HL-60 (cell line): ENCODE measurements at regions not wholly inside any gene's neighbourhood (a gene's known extent, or its start where the extent isn't known, plus 50 kb on each side); places are given as distances from the start of the nearest gene placed in this dataset.

Experiments
- DNase-seq, 2 experiments: peaks; one replicate each; pipeline ENCODE4 v3.0.0-alpha.2; 2010 to 2020; ENCODE audit warnings: low read depth in 1 of 2, low spot score in 1 of 2
- H3K27ac ChIP-seq: fragments of 250-450 bp; sonication (Bioruptor Pico); replicated peaks from 2 replicates; pipeline ENCODE4 v1.5.1; 2020; ENCODE audit warnings: mild to moderate bottlenecking, moderate library complexity
- H3K27me3 ChIP-seq: fragments of 250-450 bp; sonication (Bioruptor Pico); 2 replicates; pipeline ENCODE4 v1.5.1; 2021; ENCODE audit warnings: mild to moderate bottlenecking, moderate library complexity; ENCODE audit not compliant: insufficient read depth, poor library complexity, severe bottlenecking
- H3K4me3 ChIP-seq: replicated peaks from 2 replicates; pipeline ENCODE4 v1.5.1; 2011; ENCODE audit warnings: mild to moderate bottlenecking, control low read depth, low read length; ENCODE audit not compliant: insufficient read depth
- GABPA ChIP-seq: IDR thresholded peaks from 2 replicates; pipeline ENCODE4 v1.6.1; 2012; ENCODE audit warnings: low read depth
- POLR2AphosphoS5 ChIP-seq: IDR thresholded peaks from 2 replicates; pipeline ENCODE4 v1.6.1; 2012; ENCODE audit warnings: low read depth
- SPI1 ChIP-seq: IDR thresholded peaks from 2 replicates; pipeline ENCODE4 v1.6.1; 2012; ENCODE audit warnings: low read depth, mild to moderate bottlenecking, borderline replicate concordance
- TF ChIP-seq, protein P1 (sequence below): IDR thresholded peaks from one replicate; pipeline ENCODE4 v1.5.1; 2011; ENCODE audit warnings: low read length, control low read depth, inconsistent platforms; ENCODE audit not compliant: insufficient read depth
- TF ChIP-seq, protein P2 (sequence below): IDR thresholded peaks from 2 replicates; pipeline ENCODE4 v1.6.1; 2012; ENCODE audit warnings: low read depth; ENCODE audit not compliant: insufficient replicate concordance

DNA sequence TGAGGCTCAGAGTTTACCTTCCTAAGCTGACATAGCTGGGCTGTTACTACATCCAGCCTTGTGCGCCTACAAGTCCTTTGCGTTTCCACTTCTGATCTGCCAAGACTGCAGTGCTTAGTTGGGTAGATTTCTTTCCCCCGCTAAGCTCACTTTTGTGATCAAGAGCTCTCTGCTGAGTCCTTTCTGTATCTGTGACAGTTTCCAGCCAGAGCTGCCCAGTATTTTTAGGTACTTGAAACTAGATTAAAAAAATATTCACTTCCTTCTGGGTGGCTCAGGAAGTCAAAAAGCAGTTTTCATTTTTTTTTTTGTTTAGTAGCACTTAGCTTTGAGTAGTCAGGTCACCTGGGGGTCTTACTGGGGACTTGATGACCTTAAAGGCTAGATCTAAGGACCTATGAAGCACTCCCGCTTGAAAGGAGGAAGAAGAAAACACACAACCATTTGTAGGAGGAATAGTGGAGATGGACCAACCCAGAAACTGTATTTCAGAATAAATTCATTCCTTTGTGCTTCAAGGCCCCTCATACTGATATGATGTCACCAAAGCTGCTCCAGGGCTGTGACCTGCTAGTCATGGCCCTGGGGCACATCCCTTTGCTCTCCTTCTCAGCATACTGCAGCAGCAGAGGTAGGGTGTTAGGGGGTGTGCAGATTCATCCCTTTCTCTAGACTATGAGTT lies 75.6 kb upstream of the HNF1B start:
- TF ChIP-seq, protein P1, sequence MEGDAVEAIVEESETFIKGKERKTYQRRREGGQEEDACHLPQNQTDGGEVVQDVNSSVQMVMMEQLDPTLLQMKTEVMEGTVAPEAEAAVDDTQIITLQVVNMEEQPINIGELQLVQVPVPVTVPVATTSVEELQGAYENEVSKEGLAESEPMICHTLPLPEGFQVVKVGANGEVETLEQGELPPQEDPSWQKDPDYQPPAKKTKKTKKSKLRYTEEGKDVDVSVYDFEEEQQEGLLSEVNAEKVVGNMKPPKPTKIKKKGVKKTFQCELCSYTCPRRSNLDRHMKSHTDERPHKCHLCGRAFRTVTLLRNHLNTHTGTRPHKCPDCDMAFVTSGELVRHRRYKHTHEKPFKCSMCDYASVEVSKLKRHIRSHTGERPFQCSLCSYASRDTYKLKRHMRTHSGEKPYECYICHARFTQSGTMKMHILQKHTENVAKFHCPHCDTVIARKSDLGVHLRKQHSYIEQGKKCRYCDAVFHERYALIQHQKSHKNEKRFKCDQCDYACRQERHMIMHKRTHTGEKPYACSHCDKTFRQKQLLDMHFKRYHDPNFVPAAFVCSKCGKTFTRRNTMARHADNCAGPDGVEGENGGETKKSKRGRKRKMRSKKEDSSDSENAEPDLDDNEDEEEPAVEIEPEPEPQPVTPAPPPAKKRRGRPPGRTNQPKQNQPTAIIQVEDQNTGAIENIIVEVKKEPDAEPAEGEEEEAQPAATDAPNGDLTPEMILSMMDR: no peak
- TF ChIP-seq POLR2AphosphoS5 (no peak), GABPA (no peak), SPI1 (no peak)
- TF ChIP-seq, protein P2, sequence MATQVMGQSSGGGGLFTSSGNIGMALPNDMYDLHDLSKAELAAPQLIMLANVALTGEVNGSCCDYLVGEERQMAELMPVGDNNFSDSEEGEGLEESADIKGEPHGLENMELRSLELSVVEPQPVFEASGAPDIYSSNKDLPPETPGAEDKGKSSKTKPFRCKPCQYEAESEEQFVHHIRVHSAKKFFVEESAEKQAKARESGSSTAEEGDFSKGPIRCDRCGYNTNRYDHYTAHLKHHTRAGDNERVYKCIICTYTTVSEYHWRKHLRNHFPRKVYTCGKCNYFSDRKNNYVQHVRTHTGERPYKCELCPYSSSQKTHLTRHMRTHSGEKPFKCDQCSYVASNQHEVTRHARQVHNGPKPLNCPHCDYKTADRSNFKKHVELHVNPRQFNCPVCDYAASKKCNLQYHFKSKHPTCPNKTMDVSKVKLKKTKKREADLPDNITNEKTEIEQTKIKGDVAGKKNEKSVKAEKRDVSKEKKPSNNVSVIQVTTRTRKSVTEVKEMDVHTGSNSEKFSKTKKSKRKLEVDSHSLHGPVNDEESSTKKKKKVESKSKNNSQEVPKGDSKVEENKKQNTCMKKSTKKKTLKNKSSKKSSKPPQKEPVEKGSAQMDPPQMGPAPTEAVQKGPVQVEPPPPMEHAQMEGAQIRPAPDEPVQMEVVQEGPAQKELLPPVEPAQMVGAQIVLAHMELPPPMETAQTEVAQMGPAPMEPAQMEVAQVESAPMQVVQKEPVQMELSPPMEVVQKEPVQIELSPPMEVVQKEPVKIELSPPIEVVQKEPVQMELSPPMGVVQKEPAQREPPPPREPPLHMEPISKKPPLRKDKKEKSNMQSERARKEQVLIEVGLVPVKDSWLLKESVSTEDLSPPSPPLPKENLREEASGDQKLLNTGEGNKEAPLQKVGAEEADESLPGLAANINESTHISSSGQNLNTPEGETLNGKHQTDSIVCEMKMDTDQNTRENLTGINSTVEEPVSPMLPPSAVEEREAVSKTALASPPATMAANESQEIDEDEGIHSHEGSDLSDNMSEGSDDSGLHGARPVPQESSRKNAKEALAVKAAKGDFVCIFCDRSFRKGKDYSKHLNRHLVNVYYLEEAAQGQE: no peak
- DNase-seq: no peak
- H3K4me3 ChIP-seq: no peak overlapping the region
- no peaks in the 10 kb centered on the region for H3K27me3 ChIP-seq
- no peak overlapping the region for H3K27ac ChIP-seq

DNA sequence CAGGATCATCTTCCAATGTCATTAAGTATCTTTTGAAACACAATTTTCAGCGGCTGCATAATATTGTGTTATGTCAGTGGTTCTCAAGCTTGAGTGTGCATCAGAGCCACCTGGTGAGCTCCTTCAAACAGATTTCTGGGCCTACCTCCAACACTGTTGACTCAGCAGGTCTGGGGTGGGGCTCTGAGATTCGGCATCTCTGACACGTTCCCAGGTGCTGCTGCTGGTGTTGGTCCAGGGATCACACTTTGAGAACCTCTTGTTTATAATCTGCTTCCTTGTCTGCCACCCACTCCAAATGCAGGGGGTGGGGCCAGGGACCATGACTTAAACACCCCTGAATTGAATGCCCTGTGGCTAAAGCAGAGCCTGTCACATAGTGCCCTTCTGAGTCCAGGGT lies 73.8 kb upstream of the HNF1B start:
- H3K4me3 ChIP-seq: no peak overlapping the region
- DNase-seq: no peak
- H3K27me3 ChIP-seq: no peaks in the 10 kb centered on the region
- TF ChIP-seq, protein P1: no peak
- TF ChIP-seq, protein P2: no peak
- no peak for TF ChIP-seq GABPA
- no peak for TF ChIP-seq SPI1
- no peak for TF ChIP-seq POLR2AphosphoS5
- H3K27ac ChIP-seq: no peak overlapping the region

DNA sequence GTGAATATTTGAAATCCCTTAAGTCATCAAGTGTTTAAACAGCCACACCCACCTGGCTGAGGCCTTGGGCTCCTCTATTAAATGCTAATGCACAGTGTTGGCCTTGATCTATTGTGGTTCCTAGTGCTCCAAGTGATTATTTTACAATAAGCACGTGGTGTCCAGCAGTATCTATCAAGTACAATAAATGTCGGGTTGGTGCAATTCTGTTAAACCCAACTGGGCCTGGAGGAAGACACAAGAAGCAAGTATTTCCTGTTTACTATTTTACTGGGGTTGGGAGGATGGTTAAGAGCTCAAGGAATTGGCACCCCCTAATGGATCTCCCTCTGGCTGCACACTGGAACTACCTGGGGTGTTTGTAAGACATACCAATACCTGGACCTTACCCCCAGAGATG lies 72.1 kb upstream of the HNF1B start:
- Histone ChIP-seq H3K4me3 (no peak overlapping the region), H3K27ac (no peak overlapping the region), H3K27me3 (peaks cover 4% of the 10 kb centered on the region)
- TF ChIP-seq GABPA: no peak
- TF ChIP-seq, protein P1: no peak
- TF ChIP-seq, protein P2: no peak
- TF ChIP-seq POLR2AphosphoS5: no peak
- no peak for TF ChIP-seq SPI1
- DNase-seq: no peak
